A549 (cell line): ENCODE measurements at regions not wholly inside any gene's neighbourhood (a gene's known extent, or its start where the extent isn't known, plus 50 kb on each side); places are given as distances from the start of the nearest gene placed in this dataset.

Experiments used
- BHLHE40 ChIP-seq: IDR thresholded peaks from 2 replicates; pipeline ENCODE4 v1.6.1; 2012; ENCODE audit warnings: low read depth, low read length, inconsistent platforms
- CTCF ChIP-seq: fragments of >200 bp; sonication (Bioruptor Twin); formaldehyde crosslinking; IDR thresholded peaks from 3 replicates; pipeline ENCODE4 v1.5.1; 2016
- HMGXB4 ChIP-seq: fragments of 250-450 bp; sonication (Bioruptor Pico); IDR thresholded peaks from 2 replicates; pipeline ENCODE4 v1.5.0; 2021; ENCODE audit warnings: mild to moderate bottlenecking, moderate library complexity, borderline replicate concordance
- KDM1A ChIP-seq: fragments of 200-600 bp; sonication (generic); IDR thresholded peaks from 2 replicates; pipeline ENCODE4 v1.6.1; 2016; ENCODE audit warnings: low read depth, mild to moderate bottlenecking
- REST ChIP-seq: fragments of 200-600 bp; sonication (generic); IDR thresholded peaks from 2 replicates; pipeline ENCODE4 v1.6.1; 2016; ENCODE audit warnings: antibody characterized with exemption, mild to moderate bottlenecking, moderate library complexity

- TF ChIP-seq REST (no peak), CTCF (no peak), KDM1A (no peak), HMGXB4 (CRISPR knock-in tag) (no peak), BHLHE40 (no peak)
Observed at GRCh38 chr3:110059431-110059830, 722.1 kb upstream of the DPPA4 start.
